HG03520 (cell line): ENCODE measurements at regions not wholly inside any gene's neighbourhood (a gene's known extent, or its start where the extent isn't known, plus 50 kb on each side); places are given as distances from the start of the nearest gene placed in this dataset.

Experiments used
- ATAC-seq: cut with Tn5 transposase; IDR thresholded peaks from one replicate; pipeline ENCODE4 v1.9.1; 2021; ENCODE audit warnings: mild to moderate bottlenecking, moderate library complexity; ENCODE audit not compliant: unreplicated experiment

GRCh38 chr10:78993261-78993945 is 75.4 kb upstream of the ZMIZ1 start:
- ATAC-seq = no peak

GRCh38 chr10:78995987-78996791 is 72.6 kb upstream of the ZMIZ1 start:
- ATAC-seq = no peak

GRCh38 chr10:78996792-78997129 is 72.0 kb upstream of the ZMIZ1 start:
- no peak for ATAC-seq

- ATAC-seq = no peak
Observed at GRCh38 chr10:78997635-78998618, 70.8 kb upstream of the ZMIZ1 start.

GRCh38 chr10:79001082-79001885 is 67.5 kb upstream of the ZMIZ1 start:
- ATAC-seq = no peak

- ATAC-seq = no peak
Observed at GRCh38 chr10:79002336-79002735, 66.4 kb upstream of the ZMIZ1 start.

- no peak for ATAC-seq
Observed at GRCh38 chr10:79003183-79004100, 65.3 kb upstream of the ZMIZ1 start.

- no peak for ATAC-seq
Observed at GRCh38 chr10:79004311-79004710, 64.5 kb upstream of the ZMIZ1 start.

GRCh38 chr10:79005126-79005810 is 63.5 kb upstream of the ZMIZ1 start:
- ATAC-seq = no peak

- no peak for ATAC-seq
Observed at GRCh38 chr10:79007018-79007417, 61.7 kb upstream of the ZMIZ1 start.

GRCh38 chr10:79007421-79008319 is 61.1 kb upstream of the ZMIZ1 start:
- ATAC-seq = no peak

GRCh38 chr10:79009145-79009544 is 59.6 kb upstream of the ZMIZ1 start:
- no peak for ATAC-seq

- ATAC-seq = no peak
Observed at GRCh38 chr10:79012567-79012966, 56.2 kb upstream of the ZMIZ1 start.

GRCh38 chr10:79013406-79013987 is 55.3 kb upstream of the ZMIZ1 start:
- ATAC-seq = no peak

- ATAC-seq = no peak
Observed at GRCh38 chr10:79014796-79015195, 54.0 kb upstream of the ZMIZ1 start.

- ATAC-seq = no peak
Observed at GRCh38 chr10:79017882-79018520, 50.8 kb upstream of the ZMIZ1 start.

- ATAC-seq = no peak
Observed at GRCh38 chr10:79018521-79019011, 50.2 kb upstream of the ZMIZ1 start.
